GM19240 (cell line): ENCODE measurements at regions not wholly inside any gene's neighbourhood (a gene's known extent, or its start where the extent isn't known, plus 50 kb on each side); places are given as distances from the start of the nearest gene placed in this dataset.
"Not testable (repeated sequence)": the region's sequence is repeated elsewhere in the genome, so short reads cannot be mapped to it uniquely, and the experiment has no call there.

ENCODE experiments used
- DNase-seq: peaks from one replicate; pipeline ENCODE4 v3.0.0; 2011; ENCODE audit warnings: low spot score; ENCODE audit not compliant: insufficient read length

DNA sequence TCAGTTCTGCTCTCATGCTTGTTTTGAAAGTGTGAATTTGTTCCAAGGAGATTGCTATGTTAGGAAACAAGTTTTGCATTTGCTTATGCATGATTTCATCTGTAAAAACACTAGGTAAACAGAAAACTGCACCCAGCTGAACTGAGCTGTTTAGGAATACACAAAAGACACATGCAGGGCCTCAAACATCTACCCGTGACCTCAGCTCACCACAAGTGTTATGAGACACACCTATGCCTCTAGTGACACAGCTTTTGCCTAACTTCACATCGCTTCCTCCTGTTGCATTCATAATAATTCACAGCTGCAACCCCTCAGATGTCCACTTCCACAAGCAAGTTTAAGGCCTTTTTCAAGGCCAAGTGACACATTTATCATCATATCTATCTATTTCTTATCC, 98.0 kb upstream of the SLC24A3 start:
- no peak for DNase-seq

DNA sequence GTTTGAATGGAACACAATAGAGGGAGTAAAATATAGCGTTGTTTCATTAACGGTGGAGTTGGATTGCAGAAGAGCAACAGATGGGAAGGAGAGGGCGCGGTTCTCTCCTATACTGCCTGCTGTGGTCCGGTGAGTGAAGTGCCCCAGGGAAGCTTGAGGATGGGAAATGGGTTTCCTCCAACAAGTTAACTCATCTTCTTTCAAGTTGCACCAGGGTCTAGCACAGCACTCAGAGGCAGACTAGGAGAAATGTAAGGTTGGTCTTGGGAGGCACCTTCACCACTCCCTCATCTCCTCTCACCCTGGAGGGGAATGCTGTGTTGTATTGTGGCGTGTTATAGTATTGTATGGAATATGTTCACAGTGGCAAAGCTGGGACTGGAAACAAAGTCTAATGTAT, 96.9 kb upstream of the SLC24A3 start:
- no peak for DNase-seq

DNA sequence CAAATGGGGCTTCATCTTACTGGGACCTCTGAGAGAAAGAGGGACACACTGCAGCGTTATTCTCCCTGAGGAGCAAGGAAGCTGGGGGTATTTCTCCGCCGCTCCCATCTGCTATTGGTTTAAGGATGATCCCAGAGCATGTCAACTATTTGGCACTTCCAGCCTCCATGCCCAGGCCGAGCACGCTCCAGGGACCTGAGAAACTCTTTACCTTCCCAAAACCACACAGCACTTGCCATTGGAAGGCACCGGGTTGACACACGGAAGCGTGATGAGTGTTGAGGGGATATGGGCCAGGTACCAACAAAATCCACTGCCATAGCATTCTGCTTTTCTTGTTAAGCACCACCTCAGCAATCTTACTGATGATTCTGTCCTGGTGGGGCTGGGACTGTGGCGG, 92.4 kb upstream of the SLC24A3 start:
- no peak for DNase-seq

DNA sequence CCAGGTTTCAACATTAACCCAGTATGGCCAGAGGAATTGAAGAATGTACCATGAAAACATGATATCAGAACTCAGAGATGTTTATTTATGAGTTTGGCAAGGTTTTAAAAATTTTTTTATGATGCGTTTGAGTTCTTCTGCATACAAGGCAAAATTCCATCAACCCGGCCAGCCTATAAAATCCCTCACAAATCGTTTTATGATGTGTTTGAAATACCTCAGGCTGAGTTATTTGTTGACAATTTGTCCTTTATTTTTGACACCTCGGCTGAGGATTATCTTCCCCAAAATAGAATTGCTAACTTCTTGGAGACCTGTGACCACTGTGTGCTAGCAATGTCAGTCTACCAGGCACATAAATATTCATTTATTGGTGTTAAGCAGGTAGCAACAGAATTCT, 91.9 kb upstream of the SLC24A3 start:
- DNase-seq: no peak

DNA sequence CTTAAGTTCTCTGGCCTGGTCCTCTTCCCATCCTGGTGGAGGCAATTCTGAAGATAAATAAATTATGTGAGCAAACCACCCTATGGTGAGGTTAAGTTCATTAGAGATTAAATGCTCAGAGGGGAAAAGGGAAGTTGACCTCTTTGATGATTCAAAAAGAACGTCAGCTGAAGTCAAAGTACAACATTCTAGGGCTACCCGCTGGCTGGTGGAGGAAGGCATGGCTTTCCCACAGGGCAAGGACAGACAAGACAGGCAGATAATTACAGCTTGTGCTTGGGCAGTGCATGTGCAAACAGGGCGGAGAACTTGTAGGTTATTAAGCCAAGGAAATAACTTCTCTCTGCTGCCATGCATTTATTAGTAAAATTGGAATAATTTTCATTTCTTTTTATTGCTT, 91.0 kb upstream of the SLC24A3 start:
- no peak for DNase-seq

DNA sequence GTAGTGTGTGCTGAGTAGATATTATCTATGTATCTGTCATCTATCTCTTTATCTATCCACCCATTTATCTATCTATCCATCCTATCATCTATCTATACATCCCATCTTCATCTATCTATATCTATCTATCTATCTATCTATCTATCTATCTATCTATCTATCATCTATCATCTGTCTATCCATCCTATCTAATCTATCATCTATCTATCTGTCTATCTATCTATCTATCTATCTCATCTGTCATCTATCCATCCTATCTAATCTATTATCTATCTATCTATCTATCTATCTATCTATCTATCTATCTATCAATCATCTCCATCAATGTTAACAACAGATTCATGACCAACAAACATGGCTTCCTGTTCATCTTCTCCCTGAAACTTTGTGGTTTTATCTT, 90.5 kb upstream of the SLC24A3 start:
- no peak for DNase-seq

DNA sequence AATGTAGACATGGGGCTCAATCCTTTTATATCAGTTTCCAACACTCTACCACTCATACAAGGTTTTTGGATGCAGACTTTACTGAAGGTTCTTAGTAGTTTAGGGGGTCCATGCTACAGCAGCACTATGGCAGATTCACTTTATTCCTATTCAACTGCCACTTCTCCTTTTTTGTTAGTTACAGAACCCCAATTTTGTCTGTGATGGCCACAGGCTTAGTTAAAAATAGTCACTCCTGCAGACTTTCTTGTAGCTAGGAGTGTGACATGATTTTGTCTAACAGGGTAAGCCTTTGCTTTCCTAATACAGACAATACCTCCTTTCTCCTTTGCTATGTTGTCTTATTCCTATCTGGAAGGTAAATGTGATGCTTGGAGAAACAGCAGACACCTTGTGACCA, 90.0 kb upstream of the SLC24A3 start:
- no peak for DNase-seq

DNA sequence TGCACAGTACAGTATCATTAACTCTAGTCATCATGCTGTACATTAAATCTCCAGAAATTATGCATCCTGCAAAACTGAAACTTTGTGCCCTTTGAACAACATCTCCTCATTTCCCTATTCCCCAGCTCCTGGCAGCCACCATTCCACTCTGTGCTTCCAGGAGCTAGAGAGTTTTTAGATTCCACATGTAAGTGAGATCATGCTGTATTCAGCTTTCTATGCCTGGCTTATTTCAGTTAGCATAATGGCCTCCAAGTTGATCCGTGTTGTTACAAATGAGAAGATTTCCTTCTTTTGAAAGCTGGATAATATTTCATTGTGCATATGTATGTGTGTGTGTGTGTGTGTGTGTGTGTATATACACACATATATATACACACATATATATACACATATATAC, 86.9 kb upstream of the SLC24A3 start:
- DNase-seq: no peak

DNA sequence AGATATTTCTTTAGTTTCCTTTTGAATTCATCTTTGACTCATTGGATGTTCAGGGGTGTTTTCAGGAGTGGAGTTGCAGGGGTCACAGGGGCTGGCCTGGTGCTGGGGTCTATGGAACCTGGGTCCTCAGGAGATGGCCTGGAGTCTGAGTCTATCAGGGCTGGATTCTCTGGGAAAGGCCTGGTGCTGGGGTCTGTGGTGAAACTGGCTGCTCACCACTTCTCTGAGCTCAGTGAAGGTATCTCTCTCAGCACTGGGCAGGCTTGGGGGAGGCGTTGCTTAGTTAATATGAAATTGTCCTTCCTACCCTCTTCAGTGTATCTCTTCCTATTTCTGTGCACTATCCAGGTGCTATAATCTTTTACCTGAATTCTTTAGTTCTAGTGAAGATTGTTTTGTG, 83.1 kb upstream of the SLC24A3 start:
- DNase-seq: no peak

DNA sequence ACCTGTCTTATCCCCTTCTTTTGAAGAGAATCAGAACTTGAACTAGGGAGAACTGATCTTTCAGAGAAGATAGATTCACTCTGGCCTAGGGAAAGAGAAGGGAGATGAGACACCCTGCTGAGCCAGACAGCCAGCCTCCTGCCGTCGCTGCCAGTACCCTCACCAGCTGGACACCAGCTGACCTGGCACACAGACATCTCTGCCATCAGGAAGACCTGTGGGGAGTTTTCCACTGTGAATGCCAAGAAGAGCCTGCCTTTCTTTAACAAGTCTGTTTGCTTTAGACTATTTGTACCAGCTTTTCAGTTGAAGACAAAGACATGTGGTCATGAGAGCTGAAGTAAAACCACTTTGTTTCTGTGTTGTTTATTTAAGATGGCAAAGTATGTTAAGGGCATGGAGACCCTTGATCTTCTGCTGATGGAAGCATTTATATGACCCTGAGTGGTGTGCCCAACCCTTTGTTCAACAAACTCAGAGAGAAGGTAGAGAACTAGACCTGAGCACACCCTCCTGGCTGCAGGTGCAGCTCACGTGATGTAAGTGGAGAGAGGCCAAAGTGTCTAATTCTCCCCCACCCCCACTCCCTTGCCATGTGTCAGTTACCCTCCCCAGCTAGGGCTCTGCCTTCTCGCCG, 82.3 kb upstream of the SLC24A3 start:
- no peak for DNase-seq

DNA sequence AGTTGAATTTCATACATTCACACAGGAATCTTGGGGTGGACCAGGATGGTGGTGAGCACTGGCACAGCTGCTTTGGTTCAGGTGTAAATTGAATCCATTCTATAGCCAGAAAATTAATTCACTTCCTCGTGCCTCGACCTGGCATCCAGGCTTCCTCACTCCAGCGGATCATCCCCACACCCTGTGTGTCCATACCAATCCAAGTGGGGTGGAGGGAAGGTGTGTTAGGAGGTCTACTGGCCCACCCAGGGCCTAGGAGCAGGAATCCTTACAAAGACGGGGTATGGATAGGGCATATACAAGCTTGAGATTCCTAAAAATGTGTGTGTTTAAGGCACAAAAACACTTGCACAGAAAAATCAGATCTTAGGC, 81.8 kb upstream of the SLC24A3 start:
- DNase-seq: no peak

DNA sequence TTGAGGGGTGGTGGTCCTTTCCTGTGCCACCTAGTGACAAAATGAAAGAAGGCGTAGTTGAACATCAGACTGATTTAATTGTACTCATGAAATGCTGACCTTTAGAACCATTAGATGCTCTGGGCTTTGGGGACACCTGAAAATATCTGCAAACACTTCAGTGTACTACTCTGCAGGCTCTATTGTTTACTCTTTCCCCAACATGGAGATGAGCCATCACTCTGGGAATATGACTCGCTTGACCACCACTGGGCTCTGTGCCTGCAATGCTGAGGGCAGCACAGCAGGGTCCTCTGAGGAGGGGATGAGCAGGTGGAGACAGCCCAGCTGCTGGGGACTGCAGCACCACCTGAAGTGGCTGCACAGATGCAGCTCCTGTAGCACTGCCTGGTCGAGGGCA, 74.8 kb upstream of the SLC24A3 start:
- DNase-seq: no peak

DNA sequence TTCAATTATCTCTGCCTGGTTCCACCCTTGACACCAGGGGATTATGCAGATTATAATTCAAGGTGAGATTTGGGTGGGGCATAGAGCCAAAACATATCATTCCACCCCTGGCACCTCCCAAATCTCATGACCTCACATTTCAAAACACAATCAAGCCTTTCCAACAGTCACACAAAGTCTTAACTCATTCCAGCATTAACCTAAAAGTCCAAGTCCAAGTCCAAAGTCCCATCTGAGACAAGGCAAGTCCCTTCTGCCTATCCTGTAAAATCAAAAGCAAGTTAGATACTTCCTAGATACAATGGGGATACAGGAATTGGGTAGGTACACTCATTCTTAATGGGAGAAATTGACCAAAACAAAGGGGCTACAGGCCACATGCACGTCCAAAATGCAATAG, 73.7 kb upstream of the SLC24A3 start:
- DNase-seq: no peak

DNA sequence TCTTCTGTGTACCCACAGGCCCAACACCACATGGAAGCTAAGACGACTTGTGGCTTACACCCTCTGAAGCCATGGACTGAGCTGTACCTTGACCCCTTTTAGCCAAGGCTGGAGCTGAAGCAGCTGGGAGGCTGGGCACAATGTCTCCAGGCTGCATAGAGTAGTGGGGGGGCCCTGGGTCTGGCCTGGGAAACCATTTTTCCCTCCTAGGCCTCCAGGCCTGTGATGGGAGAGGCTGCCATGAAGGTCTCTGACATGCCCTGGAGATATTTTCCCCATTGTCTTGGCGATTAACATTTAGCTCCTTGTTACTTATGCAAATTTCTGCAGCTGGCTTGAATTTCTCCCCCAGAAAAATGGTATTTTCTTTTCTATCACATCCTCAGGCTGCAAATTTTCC, 72.9 kb upstream of the SLC24A3 start:
- not testable (repeated sequence) for DNase-seq

DNA sequence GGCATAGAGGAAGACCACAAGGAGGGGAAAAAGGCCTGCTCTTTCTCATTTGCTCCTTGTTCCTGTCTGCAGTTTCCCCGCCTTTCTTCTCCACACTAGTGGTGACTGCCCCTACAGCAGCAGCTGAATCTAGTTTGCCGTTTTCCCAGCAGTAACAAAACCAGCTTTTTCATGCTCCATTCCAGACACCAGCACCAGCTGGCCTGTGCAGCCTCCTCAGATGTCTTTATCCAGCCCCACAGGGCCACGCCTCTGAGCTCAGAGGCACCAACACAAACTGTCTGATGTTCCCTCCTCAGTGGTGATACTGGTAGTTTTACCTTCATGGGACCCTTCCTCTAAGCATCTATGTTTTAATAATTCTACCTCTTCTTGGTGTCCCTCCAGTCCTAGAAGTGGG, 70.4 kb upstream of the SLC24A3 start:
- DNase-seq: no peak

DNA sequence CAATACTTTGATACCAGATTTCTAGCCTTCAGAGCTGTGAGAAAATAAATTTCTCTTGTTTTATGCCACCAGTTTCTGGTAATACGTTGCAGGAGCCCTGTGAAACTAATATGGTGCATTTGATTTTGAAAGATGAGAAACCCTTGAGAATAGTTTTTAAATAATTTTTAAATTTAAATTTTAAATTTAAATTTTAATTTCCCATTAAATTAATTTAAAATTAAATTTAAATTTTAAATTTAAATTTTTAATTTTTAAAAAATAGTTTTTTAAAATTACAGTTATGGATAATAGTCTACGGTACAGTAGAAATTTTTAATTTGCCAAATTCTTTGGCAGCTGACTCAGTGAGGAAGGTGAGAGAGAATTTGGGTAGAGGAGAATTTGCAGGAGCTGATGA, 68.6 kb upstream of the SLC24A3 start:
- DNase-seq: no peak

DNA sequence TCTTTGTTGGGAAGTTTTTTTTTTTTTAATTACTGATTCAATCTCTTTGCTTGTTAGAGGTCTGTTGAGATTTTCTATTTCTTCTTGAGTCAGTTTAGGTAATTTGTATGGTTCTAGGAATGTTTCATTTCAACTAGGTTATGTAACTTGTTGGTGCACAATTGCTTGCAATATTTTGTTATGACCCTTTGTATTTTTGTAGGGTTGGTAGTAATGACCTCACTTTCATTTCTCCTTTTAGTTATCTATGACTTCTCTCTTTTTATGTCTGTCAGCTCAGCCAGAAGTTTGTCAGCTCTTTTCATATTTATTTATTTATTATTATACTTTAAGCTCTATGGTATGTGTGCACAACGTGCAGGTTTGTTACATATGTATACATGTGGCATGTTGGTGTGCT, 51.1 kb upstream of the SLC24A3 start:
- no peak for DNase-seq
